OCI-LY7 (cell line): ENCODE measurements at regions not wholly inside any gene's neighbourhood (a gene's known extent, or its start where the extent isn't known, plus 50 kb on each side); places are given as distances from the start of the nearest gene placed in this dataset.

Source experiments
- BruUV-seq: library from RNA; stranded (reverse); fragments of 400-500 nt; replicated peaks from 2 replicates; lab custom pipeline; 2021; lab: Mats Ljungman, UMichigan
- CTCF ChIA-PET: fragments of 300-600 bp; sonication (Branson Sonifier 250); formaldehyde crosslinking; loops from one replicate; lab custom pipeline; 2022; ENCODE audit warnings: antibody characterized with exemption; ENCODE audit not compliant: unreplicated experiment; lab: Charles Lee
- POLR2A ChIA-PET: fragments of 300-600 bp; sonication (Branson Sonifier 250); formaldehyde crosslinking; loops from one replicate; lab custom pipeline; 2022; ENCODE audit warnings: antibody characterized with exemption; lab: Charles Lee
- DNase-seq: peaks from one replicate; pipeline ENCODE4 v3.0.0-alpha.2; 2015; ENCODE audit warnings: low spot score
- H2AFZ ChIP-seq: fragments of 200-600 bp; sonication (generic), shearing (Covaris generic); 2 replicates; pipeline ENCODE4 v1.6.1; 2014; ENCODE audit warnings: mild to moderate bottlenecking, antibody characterized with exemption, low read length, moderate library complexity
- H3K27ac ChIP-seq: fragments of 200-600 bp; sonication (generic); 2 replicates; pipeline ENCODE4 v1.5.1; 2014; ENCODE audit warnings: mixed run types, low read depth, mild to moderate bottlenecking, moderate library complexity, low read length, inconsistent platforms; ENCODE audit not compliant: poor library complexity, severe bottlenecking
- H3K36me3 ChIP-seq: fragments of 200-600 bp; sonication (generic); 2 replicates; pipeline ENCODE4 v1.6.1; 2014; ENCODE audit warnings: mild to moderate bottlenecking, antibody characterized with exemption, low read length, moderate library complexity, mixed read lengths; ENCODE audit not compliant: insufficient read depth
- H3K4me1 ChIP-seq: fragments of 200-600 bp; sonication (generic); 2 replicates; pipeline ENCODE4 v1.5.1; 2014; ENCODE audit warnings: mild to moderate bottlenecking, low read length; ENCODE audit not compliant: insufficient read depth, poor library complexity, severe bottlenecking
- H3K4me2 ChIP-seq: fragments of 200-600 bp; sonication (generic); 2 replicates; pipeline ENCODE4 v1.6.1; 2014; ENCODE audit warnings: mild to moderate bottlenecking, low read length
- H3K4me3 ChIP-seq: fragments of 200-600 bp; sonication (generic); 2 replicates; pipeline ENCODE4 v1.5.1; 2014; ENCODE audit warnings: mild to moderate bottlenecking, low read depth, low read length; ENCODE audit not compliant: poor library complexity, severe bottlenecking
- H3K79me2 ChIP-seq: fragments of 200-600 bp; sonication (generic); 2 replicates; pipeline ENCODE4 v1.6.1; 2016; ENCODE audit warnings: low read depth, mild to moderate bottlenecking, low read length, moderate library complexity, mixed read lengths; ENCODE audit not compliant: insufficient read depth
- H3K9me2 ChIP-seq: fragments of 200-600 bp; sonication (generic); 2 replicates; pipeline ENCODE4 v1.6.1; 2016; ENCODE audit warnings: mild to moderate bottlenecking, low read length, mixed read lengths; ENCODE audit not compliant: insufficient read depth
- H3K9me3 ChIP-seq: fragments of 200-600 bp; sonication (generic); 2 replicates; pipeline ENCODE4 v1.6.1; 2014; ENCODE audit warnings: mild to moderate bottlenecking, mixed run types, low read length, mixed read lengths
- H4K20me1 ChIP-seq: fragments of 200-600 bp; sonication (generic); 2 replicates; pipeline ENCODE4 v1.6.1; 2014; ENCODE audit warnings: mild to moderate bottlenecking, antibody characterized with exemption, low read length, moderate library complexity, mixed read lengths; ENCODE audit not compliant: insufficient read depth
- EZH2phosphoT487 ChIP-seq: fragments of 200-600 bp; sonication (generic); IDR thresholded peaks from 2 replicates; pipeline ENCODE4 v1.6.1; 2018; ENCODE audit warnings: low read depth, borderline replicate concordance, mild to moderate bottlenecking, mixed run types, antibody characterized with exemption, low read length, moderate library complexity, mixed read lengths
- intact Hi-C: fragments of 100-400 bp; cut with micrococcal nuclease; formaldehyde crosslinking; loops from one replicate; pipeline ENCODE4 v1.10.0; 2022; ENCODE audit not compliant: unreplicated experiment
- TF ChIP-seq, protein P1 (sequence below): fragments of 200-600 bp; sonication (generic); conservative IDR thresholded peaks from 2 replicates; pipeline ENCODE4 v1.5.1; 2014; ENCODE audit warnings: mild to moderate bottlenecking, antibody characterized with exemption, low read length, moderate library complexity, mixed read lengths

DNA sequence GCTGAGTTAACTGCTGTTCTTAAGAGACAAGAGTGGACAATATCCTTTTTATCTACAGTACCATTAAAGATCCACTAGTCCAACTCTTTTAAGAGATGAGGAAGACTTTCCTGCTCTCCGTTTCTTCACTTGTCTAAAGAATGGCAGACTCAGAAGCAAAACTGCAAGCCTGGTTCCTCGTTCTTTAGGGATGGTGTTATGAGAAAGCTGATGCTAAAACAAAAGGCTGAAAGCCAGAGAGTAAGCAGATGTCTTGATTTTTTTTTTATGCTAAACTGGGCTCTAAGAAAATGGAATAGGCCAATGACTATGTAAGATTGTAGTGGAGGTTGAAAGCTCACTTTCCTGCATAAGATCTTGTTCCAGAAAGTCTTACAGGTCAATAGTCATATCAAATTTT is 78.1 kb downstream of the CNGA2 start:
- TF ChIP-seq, protein P1, sequence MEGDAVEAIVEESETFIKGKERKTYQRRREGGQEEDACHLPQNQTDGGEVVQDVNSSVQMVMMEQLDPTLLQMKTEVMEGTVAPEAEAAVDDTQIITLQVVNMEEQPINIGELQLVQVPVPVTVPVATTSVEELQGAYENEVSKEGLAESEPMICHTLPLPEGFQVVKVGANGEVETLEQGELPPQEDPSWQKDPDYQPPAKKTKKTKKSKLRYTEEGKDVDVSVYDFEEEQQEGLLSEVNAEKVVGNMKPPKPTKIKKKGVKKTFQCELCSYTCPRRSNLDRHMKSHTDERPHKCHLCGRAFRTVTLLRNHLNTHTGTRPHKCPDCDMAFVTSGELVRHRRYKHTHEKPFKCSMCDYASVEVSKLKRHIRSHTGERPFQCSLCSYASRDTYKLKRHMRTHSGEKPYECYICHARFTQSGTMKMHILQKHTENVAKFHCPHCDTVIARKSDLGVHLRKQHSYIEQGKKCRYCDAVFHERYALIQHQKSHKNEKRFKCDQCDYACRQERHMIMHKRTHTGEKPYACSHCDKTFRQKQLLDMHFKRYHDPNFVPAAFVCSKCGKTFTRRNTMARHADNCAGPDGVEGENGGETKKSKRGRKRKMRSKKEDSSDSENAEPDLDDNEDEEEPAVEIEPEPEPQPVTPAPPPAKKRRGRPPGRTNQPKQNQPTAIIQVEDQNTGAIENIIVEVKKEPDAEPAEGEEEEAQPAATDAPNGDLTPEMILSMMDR = no peak
- no peak for TF ChIP-seq EZH2phosphoT487
- no peaks in the 10 kb centered on the region for H3K79me2 ChIP-seq
- H3K4me3 ChIP-seq = no peak overlapping the region
- H3K4me1 ChIP-seq = no peaks in the 10 kb centered on the region
- no peaks in the 10 kb centered on the region for H3K9me2 ChIP-seq
- no TSS peak for BruUV-seq
- no peaks in the 10 kb centered on the region for H4K20me1 ChIP-seq
- no peaks in the 10 kb centered on the region for H3K36me3 ChIP-seq
- no peak overlapping the region for H2AFZ ChIP-seq
- ChIA-PET POLR2A (no interaction called here), CTCF (no interaction called here)
- H3K9me3 ChIP-seq = no peaks in the 10 kb centered on the region
- no peak for DNase-seq
- intact Hi-C loops = no loop called here
- no peak overlapping the region for H3K27ac ChIP-seq
- H3K4me2 ChIP-seq = no peak overlapping the region

DNA sequence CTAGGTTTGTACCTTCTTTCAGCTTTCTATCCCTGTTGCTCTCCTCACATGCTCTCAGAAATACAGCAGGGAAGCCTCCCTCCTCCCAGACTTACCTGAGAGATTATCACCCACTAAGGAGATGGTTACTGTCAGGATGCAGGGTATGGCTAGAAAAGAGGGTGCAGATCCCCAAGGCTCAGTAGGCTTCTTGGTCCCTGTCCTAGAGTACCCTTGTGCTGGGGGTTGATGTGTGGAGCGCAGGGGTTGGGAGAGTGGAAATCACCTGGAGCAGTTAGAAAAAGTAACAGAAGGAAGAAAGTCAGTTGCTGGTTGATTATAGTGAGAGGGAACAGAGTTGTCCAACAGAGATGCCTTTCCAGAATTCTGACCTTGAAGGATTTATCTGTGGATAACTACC is 80.2 kb downstream of the CNGA2 start:
- intact Hi-C loops = no loop called here
- Histone ChIP-seq H3K79me2 (no peaks in the 10 kb centered on the region), H3K4me1 (no peaks in the 10 kb centered on the region), H3K27ac (no peak overlapping the region), H2AFZ (no peak overlapping the region), H4K20me1 (no peaks in the 10 kb centered on the region), H3K36me3 (no peaks in the 10 kb centered on the region), H3K4me3 (no peak overlapping the region), H3K9me3 (no peaks in the 10 kb centered on the region), H3K9me2 (no peaks in the 10 kb centered on the region), H3K4me2 (no peak overlapping the region)
- POLR2A ChIA-PET = no interaction called here
- no TSS peak for BruUV-seq
- CTCF ChIA-PET = interaction anchor here (0.6 kb wide), 1 partner anchor 1085 kb away, joined by 3 read pairs; no protein-coding TSS in a partner anchor
- TF ChIP-seq, protein P1 = no peak
- TF ChIP-seq EZH2phosphoT487 = no peak
- no peak for DNase-seq

DNA sequence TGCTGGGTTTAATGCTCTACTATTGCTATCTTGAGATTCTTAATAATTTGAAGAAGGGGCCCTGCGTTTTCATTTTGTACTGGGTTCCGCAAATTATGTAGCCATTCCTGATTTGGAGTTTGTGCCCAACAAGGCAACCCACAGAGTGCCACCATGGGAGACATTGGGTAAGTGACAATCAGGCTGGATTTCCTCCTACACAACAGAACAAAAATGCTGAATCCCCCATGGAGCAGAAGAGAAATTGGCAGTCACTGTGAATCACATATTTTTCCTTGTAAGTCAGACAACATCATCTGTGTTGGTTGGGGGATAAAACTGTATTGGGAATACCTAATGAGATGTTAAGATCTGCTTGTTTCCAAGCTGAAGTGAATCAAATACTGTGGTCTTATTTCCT is 80.9 kb downstream of the CNGA2 start:
- Histone ChIP-seq H3K4me3 (no peak overlapping the region), H3K9me2 (no peaks in the 10 kb centered on the region), H3K36me3 (no peaks in the 10 kb centered on the region), H3K4me2 (no peak overlapping the region), H3K4me1 (no peaks in the 10 kb centered on the region), H3K79me2 (no peaks in the 10 kb centered on the region), H4K20me1 (no peaks in the 10 kb centered on the region), H3K27ac (no peak overlapping the region), H2AFZ (no peak overlapping the region), H3K9me3 (no peaks in the 10 kb centered on the region)
- ChIA-PET POLR2A (no interaction called here), CTCF (no interaction called here)
- BruUV-seq = no TSS peak
- no peak for TF ChIP-seq EZH2phosphoT487
- TF ChIP-seq, protein P1 = no peak
- no peak for DNase-seq
- intact Hi-C loops = no loop called here
